ENCODE measurements at regions not wholly inside any gene's neighbourhood (a gene's known extent, or its start where the extent isn't known, plus 50 kb on each side); places are given as distances from the start of the nearest gene placed in this dataset.

- ChIA-PET POLR2A (no interaction called here), CTCF (no interaction called here), RAD21 (ENCODE audit: low non-redundant PET in 1 of 2, low total read pairs in 2 of 2, uncharacterized antibody in 2 of 2, unreplicated experiment in 2 of 2) (no interaction called here)
- no peaks in the 10 kb centered on the region for H3K36me3 ChIP-seq (ENCODE audit: control insufficient read depth in 1 of 2, insufficient read depth in 2 of 2, low read length in 2 of 2)
- peaks cover 68% of the 10 kb centered on the region for H3K27me3 ChIP-seq (ENCODE audit: insufficient read depth, low read length)
- TF ChIP-seq POLR2AphosphoS5 (IDR thresholded peaks at IDR 0.05; ENCODE audit: low read depth, low read length), result no peak
- no peak for TF ChIP-seq ELF1 (IDR thresholded peaks at IDR 0.05; ENCODE audit: borderline replicate concordance, low read depth)
- no peak for TF ChIP-seq ZBTB33 (IDR thresholded peaks at IDR 0.05; ENCODE audit: extremely low read depth, insufficient replicate concordance, low read length)
- TF ChIP-seq, protein P1, sequence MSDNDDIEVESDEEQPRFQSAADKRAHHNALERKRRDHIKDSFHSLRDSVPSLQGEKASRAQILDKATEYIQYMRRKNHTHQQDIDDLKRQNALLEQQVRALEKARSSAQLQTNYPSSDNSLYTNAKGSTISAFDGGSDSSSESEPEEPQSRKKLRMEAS (IDR thresholded peaks at IDR 0.05), result no peak
- TF ChIP-seq CEBPB (IDR thresholded peaks at IDR 0.05; ENCODE audit: low read depth), result no peak
- TF ChIP-seq EZH2phosphoT487 (IDR thresholded peaks at IDR 0.05; ENCODE audit: borderline replicate concordance), result no peak
- TF ChIP-seq JUND (IDR thresholded peaks at IDR 0.05), result no peak
- no peak for TF ChIP-seq SP1 (IDR thresholded peaks at IDR 0.05; ENCODE audit: low read depth)
- no peak overlapping the region for H3K9ac ChIP-seq (ENCODE audit: low read length)
- H3K4me2 ChIP-seq (ENCODE audit: low read length), result no peak overlapping the region
- H3K27ac ChIP-seq (ENCODE audit: low read depth, low read length), result no peak overlapping the region
- H3K4me1 ChIP-seq (ENCODE audit: control insufficient read depth in 1 of 2, insufficient read depth in 2 of 2, low read length in 2 of 2), result no peaks in the 10 kb centered on the region
- no peaks in the 10 kb centered on the region for H3K79me2 ChIP-seq (ENCODE audit: insufficient read depth, low read length)
- DNase-seq (ENCODE audit: low read depth, low spot score) (no peak), ATAC-seq (no peak)
- no peaks in the 10 kb centered on the region for H4K20me1 ChIP-seq (ENCODE audit: insufficient read depth)
- H3K9me3 ChIP-seq (ENCODE audit: control insufficient read depth in 1 of 2, insufficient read depth in 1 of 2, low read depth in 1 of 2, low read length in 2 of 2), result no peaks in the 10 kb centered on the region
- H2AFZ ChIP-seq (ENCODE audit: low read depth, low read length, poor library complexity, severe bottlenecking), result no peak overlapping the region
- no TSS peak for BruUV-seq (replicated peaks)
- intact Hi-C loops (cut with micrococcal nuclease), result no loop called here
- H3K9me2 ChIP-seq (ENCODE audit: insufficient read depth), result no peaks in the 10 kb centered on the region
- H3K4me3 ChIP-seq (replicated peaks in 1 of 2; ENCODE audit: low read depth in 1 of 2, low read length in 2 of 2), result no peak overlapping the region
Measured at GRCh38 chr11:134471716-134472455, 59.8 kb upstream of the B3GAT1 start.

Measured in HCT116 (cell line).